HG02885 (cell line): ENCODE measurements at regions not wholly inside any gene's neighbourhood (a gene's known extent, or its start where the extent isn't known, plus 50 kb on each side); places are given as distances from the start of the nearest gene placed in this dataset.
"Not testable (repeated sequence)": the region's sequence is repeated elsewhere in the genome, so short reads cannot be mapped to it uniquely, and the experiment has no call there.

Experiments
- ATAC-seq: cut with Tn5 transposase; IDR thresholded peaks from one replicate; pipeline ENCODE4 v1.9.1; 2021; ENCODE audit warnings: mild to moderate bottlenecking; ENCODE audit not compliant: unreplicated experiment, poor library complexity

- ATAC-seq = no peak
Observed at GRCh38 chr14:86973177-86973576, 1019.8 kb downstream of the GALC start.

GRCh38 chr14:86971292-86971691 lies 1021.7 kb downstream of the GALC start:
- no peak for ATAC-seq

GRCh38 chr14:86961106-86961716 lies 1031.8 kb downstream of the GALC start:
- ATAC-seq = peak; percentile 67

- no peak for ATAC-seq
Observed at GRCh38 chr14:86955771-86956354, 1037.1 kb downstream of the GALC start.

GRCh38 chr14:86954623-86955022 lies 1038.4 kb downstream of the GALC start:
- ATAC-seq = no peak

GRCh38 chr14:86946446-86946845 lies 1046.5 kb downstream of the GALC start:
- no peak for ATAC-seq

GRCh38 chr14:86944434-86944833 lies 1048.5 kb downstream of the GALC start:
- no peak for ATAC-seq

- no peak for ATAC-seq
Observed at GRCh38 chr14:86943391-86944365, 1049.3 kb downstream of the GALC start.

GRCh38 chr14:86942936-86943335 lies 1050.0 kb downstream of the GALC start:
- no peak for ATAC-seq

GRCh38 chr14:86940106-86940505 lies 1052.9 kb downstream of the GALC start:
- ATAC-seq = no peak

- ATAC-seq = no peak
Observed at GRCh38 chr14:86938320-86938719, 1054.7 kb downstream of the GALC start.

- ATAC-seq = no peak
Observed at GRCh38 chr14:86936556-86936955, 1056.4 kb downstream of the GALC start.

- ATAC-seq = no peak
Observed at GRCh38 chr14:86935241-86935885, 1057.6 kb downstream of the GALC start.

- ATAC-seq = no peak
Observed at GRCh38 chr14:86933958-86934595, 1058.9 kb downstream of the GALC start.

GRCh38 chr14:86933460-86933859 lies 1059.5 kb downstream of the GALC start:
- no peak for ATAC-seq

GRCh38 chr14:86915406-86915805 lies 1077.6 kb downstream of the GALC start:
- no peak for ATAC-seq

GRCh38 chr14:86912709-86913108 lies 1080.3 kb downstream of the GALC start:
- no peak for ATAC-seq

- ATAC-seq = no peak
Observed at GRCh38 chr14:86911486-86911885, 1081.5 kb downstream of the GALC start.

GRCh38 chr14:86905386-86905926 lies 1087.5 kb downstream of the GALC start:
- ATAC-seq = not testable (repeated sequence)
